Fibroblast of lung (primary cell): ENCODE measurements at regions not wholly inside any gene's neighbourhood (a gene's known extent, or its start where the extent isn't known, plus 50 kb on each side); places are given as distances from the start of the nearest gene placed in this dataset.

Experiments
- DNase-seq, 2 donors: peaks; one replicate each; pipeline versions ENCODE4 v3.0.0 to v3.0.0-alpha.2; 2010; ENCODE audit warnings: low read depth in 2 of 2
- H2AFZ ChIP-seq: 2 replicates; pipeline ENCODE4 v1.5.1; 2012; ENCODE audit warnings: low read length, control low read depth, inconsistent platforms
- H3K27ac ChIP-seq: 2 replicates; pipeline ENCODE4 v1.5.1; 2011; ENCODE audit warnings: low read length, control low read depth; ENCODE audit not compliant: insufficient read depth
- H3K27me3 ChIP-seq: 2 replicates; pipeline ENCODE4 v1.5.1; 2011; ENCODE audit warnings: mild to moderate bottlenecking, low read length; ENCODE audit not compliant: control insufficient read depth, insufficient read depth
- H3K36me3 ChIP-seq: 2 replicates; pipeline ENCODE4 v1.5.1; 2011; ENCODE audit warnings: low read length; ENCODE audit not compliant: control insufficient read depth, insufficient read depth
- H3K4me1 ChIP-seq: 2 replicates; pipeline ENCODE4 v1.5.1; 2011; ENCODE audit warnings: low read length; ENCODE audit not compliant: control insufficient read depth, insufficient read depth; ENCODE audit errors: extremely low read depth
- H3K4me2 ChIP-seq: 2 replicates; pipeline ENCODE4 v1.5.1; 2011; ENCODE audit warnings: low read length, control low read depth; ENCODE audit not compliant: insufficient read depth; ENCODE audit errors: extremely low read depth
- H3K4me3 ChIP-seq, 4 experiments: fragments of 200-600 bp in 1 of 4; sonication (generic) in 1 of 4; replicated peaks in 1 of 4; 2 replicates each; pipeline ENCODE4 v1.5.1; 2011 to 2016; ENCODE audit warnings: low read length in 4 of 4, low read depth in 3 of 4, mild to moderate bottlenecking in 3 of 4, control low read depth in 2 of 4, inconsistent platforms in 1 of 4, mixed read lengths in 1 of 4; ENCODE audit not compliant: insufficient read depth in 1 of 4; ENCODE audit errors: control extremely low read depth in 1 of 4
- H3K79me2 ChIP-seq: 2 replicates; pipeline ENCODE4 v1.5.1; 2012; ENCODE audit warnings: mild to moderate bottlenecking, low read length, inconsistent platforms; ENCODE audit not compliant: control insufficient read depth, insufficient read depth
- H3K9ac ChIP-seq: 2 replicates; pipeline ENCODE4 v1.5.1; 2011; ENCODE audit warnings: mild to moderate bottlenecking, low read length, control low read depth; ENCODE audit not compliant: insufficient read depth
- H3K9me3 ChIP-seq: 2 replicates; pipeline ENCODE4 v1.5.1; 2012; ENCODE audit warnings: low read depth, low read length; ENCODE audit not compliant: control insufficient read depth, insufficient read depth
- H4K20me1 ChIP-seq: 2 replicates; pipeline ENCODE4 v1.5.1; 2011; ENCODE audit warnings: low read length; ENCODE audit not compliant: control insufficient read depth, insufficient read depth; ENCODE audit errors: extremely low read depth
- CTCF ChIP-seq, 2 donors: IDR thresholded peaks in 1 of 2; conservative IDR thresholded peaks in 1 of 2; 1 replicate in 1 of 2; 2 replicates in 1 of 2; pipeline ENCODE4 v1.5.1; 2011 to 2012; ENCODE audit warnings: low read length in 2 of 2, control low read depth in 1 of 2, inconsistent platforms in 1 of 2, low read depth in 1 of 2, mild to moderate bottlenecking in 1 of 2
- EZH2 ChIP-seq: IDR thresholded peaks from 2 replicates; pipeline ENCODE4 v1.5.1; 2012; ENCODE audit warnings: low read length, control low read depth, mild to moderate bottlenecking; ENCODE audit errors: missing control alignments

GRCh38 chr6:145036236-145036635 is 699.1 kb downstream of the EPM2A start:
- peak in 1 of 2 donors; percentile 46 for DNase-seq
- Histone ChIP-seq H3K27me3 (no peaks in the 10 kb centered on the region), H3K27ac (no peak overlapping the region), H3K9ac (no peak overlapping the region), H4K20me1 (no peaks in the 10 kb centered on the region), H3K4me3 (no peak overlapping the region), H3K36me3 (no peaks in the 10 kb centered on the region), H3K79me2 (no peaks in the 10 kb centered on the region), H3K4me2 (no peak overlapping the region), H3K4me1 (peaks cover 3% of the 10 kb centered on the region), H2AFZ (no peak overlapping the region), H3K9me3 (no peaks in the 10 kb centered on the region)
- TF ChIP-seq CTCF (conservative IDR thresholded peaks at IDR 0.05 in 1 of 2, IDR thresholded peaks at IDR 0.05 in 1 of 2; ENCODE audit: low read depth in 1 of 2, low read length in 2 of 2) (no peak), EZH2 (no peak)

- no peak overlapping the region for H3K4me2 ChIP-seq
- no peaks in the 10 kb centered on the region for H4K20me1 ChIP-seq
- no peaks in the 10 kb centered on the region for H3K9me3 ChIP-seq
- no peak overlapping the region for H3K9ac ChIP-seq
- peaks cover 3% of the 10 kb centered on the region for H3K4me1 ChIP-seq
- no peaks in the 10 kb centered on the region for H3K36me3 ChIP-seq
- no peak overlapping the region for H3K27ac ChIP-seq
- no peak for TF ChIP-seq CTCF (conservative IDR thresholded peaks at IDR 0.05 in 1 of 2, IDR thresholded peaks at IDR 0.05 in 1 of 2; ENCODE audit: low read depth in 1 of 2, low read length in 2 of 2)
- TF ChIP-seq EZH2, result no peak
- H3K4me3 ChIP-seq, result no peak overlapping the region
- no peak overlapping the region for H2AFZ ChIP-seq
- DNase-seq, result peak in 1 of 2 donors; percentile 60
- H3K79me2 ChIP-seq, result no peaks in the 10 kb centered on the region
- H3K27me3 ChIP-seq, result no peaks in the 10 kb centered on the region
Observed at GRCh38 chr6:145036848-145037567, 698.3 kb downstream of the EPM2A start.

GRCh38 chr6:145042559-145042958 is 692.8 kb downstream of the EPM2A start:
- Histone ChIP-seq H3K79me2 (no peaks in the 10 kb centered on the region), H3K36me3 (no peaks in the 10 kb centered on the region), H3K9me3 (no peaks in the 10 kb centered on the region), H3K27ac (no peak overlapping the region), H4K20me1 (no peaks in the 10 kb centered on the region), H3K9ac (no peak overlapping the region), H2AFZ (no peak overlapping the region), H3K4me2 (no peak overlapping the region), H3K27me3 (no peaks in the 10 kb centered on the region), H3K4me3 (no peak overlapping the region), H3K4me1 (no peaks in the 10 kb centered on the region)
- TF ChIP-seq EZH2, result no peak
- TF ChIP-seq CTCF (conservative IDR thresholded peaks at IDR 0.05 in 1 of 2, IDR thresholded peaks at IDR 0.05 in 1 of 2; ENCODE audit: low read depth in 1 of 2, low read length in 2 of 2), result no peak
- no peak for DNase-seq
